WI38 (cell line): ENCODE measurements at regions not wholly inside any gene's neighbourhood (a gene's known extent, or its start where the extent isn't known, plus 50 kb on each side); places are given as distances from the start of the nearest gene placed in this dataset.

ENCODE experiments used
- H3K4me3 ChIP-seq: 2 replicates; pipeline ENCODE4 v1.5.1; 2011; ENCODE audit warnings: low read depth, mild to moderate bottlenecking, control low read depth, low read length
- TF ChIP-seq, protein P1 (sequence below): IDR thresholded peaks from 2 replicates; pipeline ENCODE4 v1.5.1; 2012; ENCODE audit warnings: low read depth, mild to moderate bottlenecking, control low read depth, low read length

DNA sequence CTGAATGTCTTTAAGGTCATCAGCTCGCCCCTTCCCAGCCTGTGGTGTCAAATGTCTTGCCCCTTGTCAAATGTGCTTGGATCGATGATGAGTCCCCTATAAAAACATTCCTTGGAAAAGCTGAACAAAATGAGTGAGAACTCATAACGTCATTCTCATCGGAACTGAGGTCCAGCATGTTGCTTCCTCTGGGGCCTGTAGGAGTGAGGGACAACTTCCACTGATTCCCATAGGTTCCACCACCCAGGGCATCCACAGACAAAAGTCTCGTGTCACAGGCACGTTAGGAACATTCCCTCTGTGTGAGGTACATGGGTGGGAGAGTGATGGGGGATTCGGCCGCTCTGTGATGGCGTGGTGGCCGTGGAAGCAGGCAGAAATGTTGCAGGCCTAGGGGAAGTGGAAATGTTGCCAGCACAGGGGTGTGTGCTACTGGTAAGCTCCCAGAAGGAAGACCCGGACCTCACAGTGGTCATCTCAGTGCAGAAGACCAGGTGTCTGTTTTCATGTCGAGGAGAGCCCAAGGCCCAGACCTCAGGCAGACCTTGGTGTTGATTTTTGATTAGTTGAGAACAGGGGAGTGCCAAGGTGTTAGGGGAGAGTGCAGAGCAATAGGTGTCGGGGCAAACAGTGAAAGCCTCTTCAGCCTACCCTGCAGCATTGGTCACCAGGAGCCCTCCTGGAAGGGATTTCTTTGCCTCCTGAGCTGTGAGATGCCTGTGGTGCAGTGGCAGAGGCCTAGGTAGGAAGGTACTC lies 96.8 kb downstream of the SNRPN start:
- TF ChIP-seq, protein P1, sequence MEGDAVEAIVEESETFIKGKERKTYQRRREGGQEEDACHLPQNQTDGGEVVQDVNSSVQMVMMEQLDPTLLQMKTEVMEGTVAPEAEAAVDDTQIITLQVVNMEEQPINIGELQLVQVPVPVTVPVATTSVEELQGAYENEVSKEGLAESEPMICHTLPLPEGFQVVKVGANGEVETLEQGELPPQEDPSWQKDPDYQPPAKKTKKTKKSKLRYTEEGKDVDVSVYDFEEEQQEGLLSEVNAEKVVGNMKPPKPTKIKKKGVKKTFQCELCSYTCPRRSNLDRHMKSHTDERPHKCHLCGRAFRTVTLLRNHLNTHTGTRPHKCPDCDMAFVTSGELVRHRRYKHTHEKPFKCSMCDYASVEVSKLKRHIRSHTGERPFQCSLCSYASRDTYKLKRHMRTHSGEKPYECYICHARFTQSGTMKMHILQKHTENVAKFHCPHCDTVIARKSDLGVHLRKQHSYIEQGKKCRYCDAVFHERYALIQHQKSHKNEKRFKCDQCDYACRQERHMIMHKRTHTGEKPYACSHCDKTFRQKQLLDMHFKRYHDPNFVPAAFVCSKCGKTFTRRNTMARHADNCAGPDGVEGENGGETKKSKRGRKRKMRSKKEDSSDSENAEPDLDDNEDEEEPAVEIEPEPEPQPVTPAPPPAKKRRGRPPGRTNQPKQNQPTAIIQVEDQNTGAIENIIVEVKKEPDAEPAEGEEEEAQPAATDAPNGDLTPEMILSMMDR, result no peak
- no peak overlapping the region for H3K4me3 ChIP-seq

- no peak overlapping the region for H3K4me3 ChIP-seq
- TF ChIP-seq, protein P1, result no peak
Observed at GRCh38 chr15:25052191-25052999, 97.6 kb downstream of the SNRPN start.

DNA sequence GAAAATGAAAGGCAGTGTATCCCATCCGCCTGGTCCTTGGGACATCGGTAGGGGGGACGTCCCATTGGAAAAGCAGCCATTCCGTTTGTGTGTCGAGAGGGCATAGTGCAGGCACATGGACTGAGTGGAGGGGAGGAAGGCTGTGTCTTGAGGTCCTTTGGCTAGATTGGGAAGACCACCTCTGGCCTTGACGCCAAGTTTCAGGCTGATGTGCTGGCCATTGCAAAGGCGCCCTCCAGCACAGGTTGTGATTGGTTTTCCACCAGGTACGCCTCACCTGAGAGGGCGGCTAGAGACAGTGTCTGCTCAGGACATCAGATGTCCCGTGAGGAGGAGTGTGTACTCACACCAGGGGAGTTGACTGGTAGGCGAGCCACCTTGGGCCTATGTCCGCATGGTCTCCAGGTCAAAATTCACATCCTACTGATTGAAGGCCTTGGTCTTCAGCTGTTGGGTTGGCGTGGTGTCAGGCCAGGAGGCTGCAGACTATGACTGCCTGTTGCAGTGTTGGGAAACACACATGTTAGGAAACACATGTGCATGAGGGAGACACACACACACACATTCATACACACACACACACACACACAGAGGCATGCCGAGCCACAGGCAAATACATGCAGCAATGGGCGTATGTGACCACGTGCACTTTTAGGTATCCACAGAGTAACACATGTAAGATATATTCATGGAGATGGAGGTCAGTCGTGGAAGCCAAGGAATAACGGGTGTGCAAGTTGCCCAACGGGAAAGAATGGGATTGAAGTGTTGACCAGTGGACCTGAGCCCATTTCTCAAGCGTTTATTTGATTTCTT lies 98.4 kb downstream of the SNRPN start:
- no peak overlapping the region for H3K4me3 ChIP-seq
- TF ChIP-seq, protein P1, result no peak

- TF ChIP-seq, protein P1, result no peak
- no peak overlapping the region for H3K4me3 ChIP-seq
Observed at GRCh38 chr15:25054329-25054728, 99.5 kb downstream of the SNRPN start.

- TF ChIP-seq, protein P1, result no peak
Observed at GRCh38 chr15:25054943-25055342, 100.2 kb downstream of the SNRPN start.

GRCh38 chr15:25055356-25056068 lies 100.7 kb downstream of the SNRPN start:
- no peak overlapping the region for H3K4me3 ChIP-seq
- TF ChIP-seq, protein P1, result no peak

More at GRCh38 chr15:25054943-25055342, 100.2 kb downstream of the SNRPN start:
- no peak overlapping the region for H3K4me3 ChIP-seq
